DOHH2 (cell line): ENCODE measurements at regions not wholly inside any gene's neighbourhood (a gene's known extent, or its start where the extent isn't known, plus 50 kb on each side); places are given as distances from the start of the nearest gene placed in this dataset.

Experiments
- H3F3A ChIP-seq: fragments of 200-600 bp; sonication (generic), shearing (Covaris generic); 2 replicates; pipeline ENCODE4 v1.6.0; 2016; ENCODE audit warnings: antibody characterized with exemption, mild to moderate bottlenecking; ENCODE audit not compliant: control insufficient read depth, insufficient read depth
- H3K27ac ChIP-seq: fragments of 200-600 bp; sonication (generic); 2 replicates; pipeline ENCODE4 v1.5.1; 2014; ENCODE audit warnings: low read depth, mild to moderate bottlenecking, low read length, moderate library complexity
- H3K27me3 ChIP-seq: fragments of 200-600 bp; sonication (generic); 2 replicates; pipeline ENCODE4 v1.6.1; 2014; ENCODE audit warnings: mild to moderate bottlenecking, low read length, mixed read lengths; ENCODE audit not compliant: control insufficient read depth
- H3K36me3 ChIP-seq: fragments of 200-600 bp; sonication (generic); 2 replicates; pipeline ENCODE4 v1.6.1; 2014; ENCODE audit warnings: mild to moderate bottlenecking, low read length, moderate library complexity, mixed read lengths; ENCODE audit not compliant: control insufficient read depth
- H3K4me1 ChIP-seq: fragments of 200-600 bp; sonication (generic); 2 replicates; pipeline ENCODE4 v1.6.1; 2014; ENCODE audit warnings: mild to moderate bottlenecking, low read length, mixed read lengths; ENCODE audit not compliant: control insufficient read depth
- H3K4me2 ChIP-seq: fragments of 200-600 bp; sonication (generic); 2 replicates; pipeline ENCODE4 v1.6.0; 2014; ENCODE audit warnings: mild to moderate bottlenecking, low read length, moderate library complexity
- H3K4me3 ChIP-seq: fragments of 200-600 bp; sonication (generic); 2 replicates; pipeline ENCODE4 v1.5.1; 2014; ENCODE audit warnings: mild to moderate bottlenecking, low read length, mixed read lengths
- H3K79me2 ChIP-seq: fragments of 200-600 bp; sonication (generic); 2 replicates; pipeline ENCODE4 v1.6.1; 2014; ENCODE audit warnings: mild to moderate bottlenecking, low read length, mixed read lengths; ENCODE audit not compliant: control insufficient read depth
- H3K9me2 ChIP-seq: fragments of 200-600 bp; sonication (generic); replicated peaks from 2 replicates; pipeline ENCODE4 v1.6.1; 2014; ENCODE audit warnings: mild to moderate bottlenecking, low read length, mixed read lengths; ENCODE audit not compliant: control insufficient read depth
- H3K9me3 ChIP-seq: fragments of 200-600 bp; sonication (generic); 2 replicates; pipeline ENCODE4 v1.6.1; 2014; ENCODE audit warnings: antibody characterized with exemption, low read length, mixed read lengths; ENCODE audit not compliant: control insufficient read depth, insufficient read depth
- H4K20me1 ChIP-seq: fragments of 200-600 bp; sonication (generic); 2 replicates; pipeline ENCODE4 v1.6.0; 2014; ENCODE audit warnings: low read depth, mild to moderate bottlenecking, antibody characterized with exemption, low read length, moderate library complexity; ENCODE audit not compliant: control insufficient read depth, insufficient read depth
- CTCF ChIP-seq: fragments of 200-600 bp; sonication (generic); IDR thresholded peaks from one replicate; pipeline ENCODE4 v1.5.1; 2014; ENCODE audit warnings: antibody characterized with exemption, mild to moderate bottlenecking, low read depth, low read length; ENCODE audit not compliant: poor library complexity, severe bottlenecking
- EZH2phosphoT487 ChIP-seq: fragments of 200-600 bp; sonication (generic); IDR thresholded peaks from 2 replicates; pipeline ENCODE4 v1.6.1; 2017; ENCODE audit warnings: borderline replicate concordance, mild to moderate bottlenecking, antibody characterized with exemption, low read length, moderate library complexity, mixed read lengths

GRCh38 chr4:38572793-38573192 lies 91.2 kb upstream of the KLF3 start:
- H3K79me2 ChIP-seq: no peaks in the 10 kb centered on the region
- no peaks in the 10 kb centered on the region for H3K4me1 ChIP-seq
- no peak overlapping the region for H3K4me2 ChIP-seq
- H3K27ac ChIP-seq: no peak overlapping the region
- no peak overlapping the region for H3K4me3 ChIP-seq
- no peaks in the 10 kb centered on the region for H3F3A ChIP-seq
- H3K36me3 ChIP-seq: no peaks in the 10 kb centered on the region
- no peaks in the 10 kb centered on the region for H4K20me1 ChIP-seq
- H3K9me2 ChIP-seq: no peaks in the 10 kb centered on the region
- no peaks in the 10 kb centered on the region for H3K9me3 ChIP-seq
- H3K27me3 ChIP-seq: peaks cover 5% of the 10 kb centered on the region
- TF ChIP-seq EZH2phosphoT487 (no peak), CTCF (no peak)

GRCh38 chr4:38574559-38575333 lies 89.3 kb upstream of the KLF3 start:
- Histone ChIP-seq H3K9me2 (no peaks in the 10 kb centered on the region), H3K4me1 (no peaks in the 10 kb centered on the region), H3K27ac (no peak overlapping the region), H3K79me2 (no peaks in the 10 kb centered on the region), H3F3A (no peaks in the 10 kb centered on the region), H3K4me3 (no peak overlapping the region), H3K36me3 (no peaks in the 10 kb centered on the region), H3K4me2 (no peak overlapping the region), H4K20me1 (no peaks in the 10 kb centered on the region), H3K27me3 (peaks cover 5% of the 10 kb centered on the region), H3K9me3 (no peaks in the 10 kb centered on the region)
- no peak for TF ChIP-seq EZH2phosphoT487
- no peak for TF ChIP-seq CTCF

GRCh38 chr4:38576767-38577166 lies 87.2 kb upstream of the KLF3 start:
- H3K4me1 ChIP-seq: no peaks in the 10 kb centered on the region
- TF ChIP-seq EZH2phosphoT487 (no peak), CTCF (no peak)

More at GRCh38 chr4:38576767-38577166, 87.2 kb upstream of the KLF3 start:
- Histone ChIP-seq H3K79me2 (no peaks in the 10 kb centered on the region), H3K9me3 (no peaks in the 10 kb centered on the region), H3K4me3 (no peak overlapping the region), H3K27ac (no peak overlapping the region), H3K36me3 (no peaks in the 10 kb centered on the region), H3F3A (no peaks in the 10 kb centered on the region), H3K9me2 (no peaks in the 10 kb centered on the region), H4K20me1 (no peaks in the 10 kb centered on the region), H3K4me2 (no peak overlapping the region), H3K27me3 (peaks cover 5% of the 10 kb centered on the region)
